ENCODE measurements at regions not wholly inside any gene's neighbourhood (a gene's known extent, or its start where the extent isn't known, plus 50 kb on each side); places are given as distances from the start of the nearest gene placed in this dataset.

DNA sequence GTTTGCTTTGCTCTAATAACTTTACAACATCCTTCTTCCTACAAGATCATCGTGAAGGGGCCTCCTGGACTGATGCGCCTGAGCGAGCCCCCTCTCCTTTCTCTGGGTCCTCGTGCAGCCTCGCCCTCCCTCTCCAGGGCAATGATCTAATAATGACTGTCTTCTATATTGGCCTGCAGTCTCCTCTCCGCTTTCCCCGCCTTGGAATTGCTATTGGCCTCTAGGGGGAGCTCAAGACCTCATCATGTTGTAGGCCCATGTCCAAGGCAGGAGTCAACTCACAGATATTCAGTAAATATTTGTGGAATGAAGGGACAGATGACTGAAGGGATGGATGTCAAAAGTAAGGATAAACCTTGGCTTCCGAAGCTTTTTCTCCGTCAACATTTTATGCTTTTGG lies 1180.3 kb downstream of the TYW1 start:
- peak; percentile 66 for DNase-seq (ENCODE audit: low read depth, low spot score)
- H3K4me3 Mint-ChIP-seq: no peak overlapping the region
- no peaks in the 10 kb centered on the region for H3K27me3 Mint-ChIP-seq (ENCODE audit: low read depth)
- no peak overlapping the region for H3K27ac Mint-ChIP-seq (ENCODE audit: unreplicated experiment)
- TF ChIP-seq, protein P1, sequence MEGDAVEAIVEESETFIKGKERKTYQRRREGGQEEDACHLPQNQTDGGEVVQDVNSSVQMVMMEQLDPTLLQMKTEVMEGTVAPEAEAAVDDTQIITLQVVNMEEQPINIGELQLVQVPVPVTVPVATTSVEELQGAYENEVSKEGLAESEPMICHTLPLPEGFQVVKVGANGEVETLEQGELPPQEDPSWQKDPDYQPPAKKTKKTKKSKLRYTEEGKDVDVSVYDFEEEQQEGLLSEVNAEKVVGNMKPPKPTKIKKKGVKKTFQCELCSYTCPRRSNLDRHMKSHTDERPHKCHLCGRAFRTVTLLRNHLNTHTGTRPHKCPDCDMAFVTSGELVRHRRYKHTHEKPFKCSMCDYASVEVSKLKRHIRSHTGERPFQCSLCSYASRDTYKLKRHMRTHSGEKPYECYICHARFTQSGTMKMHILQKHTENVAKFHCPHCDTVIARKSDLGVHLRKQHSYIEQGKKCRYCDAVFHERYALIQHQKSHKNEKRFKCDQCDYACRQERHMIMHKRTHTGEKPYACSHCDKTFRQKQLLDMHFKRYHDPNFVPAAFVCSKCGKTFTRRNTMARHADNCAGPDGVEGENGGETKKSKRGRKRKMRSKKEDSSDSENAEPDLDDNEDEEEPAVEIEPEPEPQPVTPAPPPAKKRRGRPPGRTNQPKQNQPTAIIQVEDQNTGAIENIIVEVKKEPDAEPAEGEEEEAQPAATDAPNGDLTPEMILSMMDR (conservative IDR thresholded peaks at IDR 0.05): peak; percentile 83
- no peaks in the 10 kb centered on the region for H3K9me3 Mint-ChIP-seq
- H3K36me3 Mint-ChIP-seq (ENCODE audit: low read depth): no peaks in the 10 kb centered on the region
- H3K4me1 Mint-ChIP-seq: peaks cover 4% of the 10 kb centered on the region

DNA sequence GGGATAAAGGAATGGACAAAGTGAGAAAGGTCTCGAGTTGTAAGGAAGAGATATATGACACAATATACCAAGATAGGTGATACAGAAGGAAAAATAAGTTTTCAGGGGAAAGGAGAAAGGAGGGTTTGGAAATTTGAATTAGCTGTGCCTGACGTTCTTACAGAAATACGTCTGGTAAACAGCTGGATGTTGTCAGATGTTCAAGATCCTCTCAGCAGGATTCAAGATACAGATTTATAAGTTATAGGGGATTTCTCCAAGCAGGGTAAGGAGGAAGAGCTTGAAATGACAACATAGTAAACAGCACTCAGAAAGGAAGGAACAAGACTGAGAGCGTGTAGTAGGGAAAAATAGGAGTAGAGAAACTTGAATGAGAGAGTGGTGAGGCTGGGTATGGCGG lies 1184.1 kb downstream of the TYW1 start:
- Mint-ChIP-seq H3K27ac (ENCODE audit: unreplicated experiment) (no peak overlapping the region), H3K27me3 (ENCODE audit: low read depth) (no peaks in the 10 kb centered on the region), H3K9me3 (no peaks in the 10 kb centered on the region), H3K36me3 (ENCODE audit: low read depth) (no peaks in the 10 kb centered on the region), H3K4me1 (peaks cover 4% of the 10 kb centered on the region), H3K4me3 (no peak overlapping the region)
- TF ChIP-seq, protein P1 (conservative IDR thresholded peaks at IDR 0.05): no peak
- DNase-seq (ENCODE audit: low read depth, low spot score): no peak

DNA sequence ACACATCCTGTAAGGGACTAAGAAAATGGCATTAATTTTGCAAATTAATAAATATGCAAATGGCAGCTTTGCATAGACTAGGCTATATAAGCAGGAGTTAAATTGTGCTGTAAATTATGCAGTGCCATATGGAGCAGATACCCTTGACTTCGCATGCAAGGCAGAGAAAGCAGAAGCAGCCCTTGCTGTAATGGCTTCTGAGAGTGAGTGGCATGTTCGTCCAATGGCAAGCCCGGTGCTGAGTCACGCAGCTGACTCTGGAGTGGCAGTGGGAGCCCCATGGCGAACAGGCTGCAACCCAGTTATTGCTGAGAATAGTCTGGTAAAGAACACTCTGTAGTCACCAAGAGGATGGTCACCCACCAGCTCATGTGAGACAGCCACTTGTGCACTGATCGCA lies 1186.5 kb downstream of the TYW1 start:
- H3K9me3 Mint-ChIP-seq: no peaks in the 10 kb centered on the region
- no peaks in the 10 kb centered on the region for H3K27me3 Mint-ChIP-seq (ENCODE audit: low read depth)
- no peak overlapping the region for H3K4me3 Mint-ChIP-seq
- TF ChIP-seq, protein P1 (conservative IDR thresholded peaks at IDR 0.05): no peak
- DNase-seq (ENCODE audit: low read depth, low spot score): no peak
- H3K4me1 Mint-ChIP-seq: peaks cover 5% of the 10 kb centered on the region
- no peak overlapping the region for H3K27ac Mint-ChIP-seq (ENCODE audit: unreplicated experiment)
- H3K36me3 Mint-ChIP-seq (ENCODE audit: low read depth): no peaks in the 10 kb centered on the region

DNA sequence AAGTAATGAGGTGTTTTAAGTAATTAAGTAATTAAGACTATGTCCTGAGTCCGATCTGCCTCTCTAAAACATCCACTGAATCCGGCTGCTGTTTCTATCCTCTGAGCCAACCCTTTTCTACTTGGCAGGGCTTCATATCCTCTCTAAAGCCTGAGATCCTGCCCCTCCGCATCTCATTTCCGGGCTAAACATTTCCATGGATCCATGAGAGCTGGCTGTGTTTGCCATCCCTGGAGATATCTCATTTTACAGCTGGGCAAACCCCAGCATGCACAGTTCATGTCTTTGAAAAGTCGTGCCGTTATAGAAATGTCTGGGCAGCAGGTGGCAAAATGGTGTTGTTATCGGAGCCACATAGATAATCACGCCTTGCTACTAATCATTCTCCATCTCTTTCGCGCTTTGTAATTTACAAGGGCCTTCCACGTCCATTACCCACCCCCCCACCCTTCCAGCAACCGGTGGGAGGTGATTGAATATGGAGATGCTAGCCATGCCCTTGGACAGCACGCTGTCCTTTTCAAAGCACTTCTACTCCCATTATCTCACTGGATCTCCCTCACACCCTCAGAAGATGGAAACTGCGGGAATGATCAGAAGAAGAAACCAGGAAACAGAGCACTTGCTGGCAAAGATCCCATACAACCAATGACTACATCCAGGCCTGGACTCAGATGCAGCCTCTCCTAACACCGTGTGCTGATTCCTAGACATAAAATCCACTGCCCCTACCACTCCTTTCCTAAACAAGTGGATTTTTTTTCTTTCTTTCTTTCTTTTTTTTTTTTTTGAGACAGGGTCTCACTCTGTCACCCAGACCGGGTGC lies 1189.2 kb downstream of the TYW1 start:
- H3K4me1 Mint-ChIP-seq: peaks cover 5% of the 10 kb centered on the region
- no peaks in the 10 kb centered on the region for H3K36me3 Mint-ChIP-seq (ENCODE audit: low read depth)
- DNase-seq (ENCODE audit: low read depth, low spot score): no peak
- H3K9me3 Mint-ChIP-seq: no peaks in the 10 kb centered on the region
- TF ChIP-seq, protein P1 (conservative IDR thresholded peaks at IDR 0.05): no peak
- no peaks in the 10 kb centered on the region for H3K27me3 Mint-ChIP-seq (ENCODE audit: low read depth)
- no peak overlapping the region for H3K27ac Mint-ChIP-seq (ENCODE audit: unreplicated experiment)
- no peak overlapping the region for H3K4me3 Mint-ChIP-seq

DNA sequence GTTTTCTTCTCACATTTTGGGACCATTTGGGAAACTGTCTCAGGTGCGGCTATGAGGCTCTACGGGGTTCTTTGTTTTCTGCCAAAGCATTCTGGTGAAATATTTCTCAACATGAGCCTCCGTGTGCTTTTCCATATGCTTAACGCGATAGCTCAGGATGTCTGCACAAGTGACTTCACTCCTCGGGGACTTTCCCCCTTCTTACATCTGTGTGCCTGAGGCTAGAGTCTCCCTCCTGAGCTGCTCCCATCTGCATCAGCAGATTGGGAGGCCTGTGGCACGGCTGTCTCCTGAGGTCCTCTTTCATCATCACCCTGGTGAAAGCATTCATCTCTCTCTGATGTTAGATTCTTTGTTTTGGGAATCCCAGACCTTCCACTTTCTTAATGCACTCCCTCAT lies 1190.9 kb downstream of the TYW1 start:
- no peak for DNase-seq (ENCODE audit: low read depth, low spot score)
- Mint-ChIP-seq H3K4me1 (peaks cover 5% of the 10 kb centered on the region), H3K36me3 (ENCODE audit: low read depth) (no peaks in the 10 kb centered on the region), H3K4me3 (no peak overlapping the region), H3K27me3 (ENCODE audit: low read depth) (no peaks in the 10 kb centered on the region), H3K27ac (ENCODE audit: unreplicated experiment) (no peak overlapping the region), H3K9me3 (no peaks in the 10 kb centered on the region)
- TF ChIP-seq, protein P1 (conservative IDR thresholded peaks at IDR 0.05): no peak
